DMS153 (cell line): ENCODE measurements at regions not wholly inside any gene's neighbourhood (a gene's known extent, or its start where the extent isn't known, plus 50 kb on each side); places are given as distances from the start of the nearest gene placed in this dataset.
"Not testable (repeated sequence)": the region's sequence is repeated elsewhere in the genome, so short reads cannot be mapped to it uniquely, and the experiment has no call there.

ENCODE experiments used
- DNase-seq: peaks from one replicate; lab custom pipeline; 2025; lab: John Stamatoyannopoulos, UW

- DNase-seq, result no peak
Measured at GRCh38 chr6:167408235-167408869, 83.5 kb downstream of the TTLL2 start.

GRCh38 chr6:167409079-167409478, 84.2 kb downstream of the TTLL2 start:
- no peak for DNase-seq

GRCh38 chr6:167409694-167410093, 84.8 kb downstream of the TTLL2 start:
- DNase-seq, result no peak

- DNase-seq, result no peak
Measured at GRCh38 chr6:167410462-167410861, 85.6 kb downstream of the TTLL2 start.

GRCh38 chr6:167412506-167412905, 87.6 kb downstream of the TTLL2 start:
- no peak for DNase-seq

GRCh38 chr6:167415441-167415961, 90.6 kb downstream of the TTLL2 start:
- no peak for DNase-seq

- DNase-seq, result no peak
Measured at GRCh38 chr6:167416676-167417430, 92.0 kb downstream of the TTLL2 start.

- no peak for DNase-seq
Measured at GRCh38 chr6:167420177-167420576, 95.3 kb downstream of the TTLL2 start.

- DNase-seq, result no peak
Measured at GRCh38 chr6:167420858-167421766, 96.2 kb downstream of the TTLL2 start.

GRCh38 chr6:167421944-167422343, 97.1 kb downstream of the TTLL2 start:
- not testable (repeated sequence) for DNase-seq

- no peak for DNase-seq
Measured at GRCh38 chr6:167422934-167423333, 98.0 kb downstream of the TTLL2 start.

- no peak for DNase-seq
Measured at GRCh38 chr6:167424060-167424673, 99.3 kb downstream of the TTLL2 start.

GRCh38 chr6:167424700-167425099, 99.8 kb downstream of the TTLL2 start:
- no peak for DNase-seq

GRCh38 chr6:167426084-167426483, 101.2 kb downstream of the TTLL2 start:
- DNase-seq, result no peak

- peak; percentile 30 for DNase-seq
Measured at GRCh38 chr6:167426651-167427050, 101.8 kb downstream of the TTLL2 start.

GRCh38 chr6:167428664-167429333, 103.9 kb downstream of the TTLL2 start:
- no peak for DNase-seq

- DNase-seq, result no peak
Measured at GRCh38 chr6:167429353-167429752, 104.5 kb downstream of the TTLL2 start.

- DNase-seq, result no peak
Measured at GRCh38 chr6:167435209-167435728, 110.4 kb downstream of the TTLL2 start.

- DNase-seq, result no peak
Measured at GRCh38 chr6:167437888-167438484, 113.1 kb downstream of the TTLL2 start.

GRCh38 chr6:167441715-167442206, 116.9 kb downstream of the TTLL2 start:
- DNase-seq, result peak; percentile 13
